HT1080 (cell line): ENCODE measurements at regions not wholly inside any gene's neighbourhood (a gene's known extent, or its start where the extent isn't known, plus 50 kb on each side); places are given as distances from the start of the nearest gene placed in this dataset.
"Not testable (repeated sequence)": the region's sequence is repeated elsewhere in the genome, so short reads cannot be mapped to it uniquely, and the experiment has no call there.

ENCODE experiments used
- DNase-seq: peaks from one replicate; pipeline ENCODE4 v3.0.0-alpha.2; 2015; ENCODE audit warnings: low read depth

GRCh38 chr9:84502066-84502465 lies 161.5 kb upstream of the SLC28A3 start:
- DNase-seq: no peak

- DNase-seq: peak; percentile 53
Observed at GRCh38 chr9:84504360-84504759, 163.8 kb upstream of the SLC28A3 start.

GRCh38 chr9:84511651-84512050 lies 157.9 kb upstream of the NTRK2 start:
- no peak for DNase-seq

GRCh38 chr9:84512493-84512892 lies 157.0 kb upstream of the NTRK2 start:
- peak; percentile 3 for DNase-seq

- no peak for DNase-seq
Observed at GRCh38 chr9:84513473-84513872, 156.1 kb upstream of the NTRK2 start.

- no peak for DNase-seq
Observed at GRCh38 chr9:84513979-84514378, 155.6 kb upstream of the NTRK2 start.

GRCh38 chr9:84514421-84514820 lies 155.1 kb upstream of the NTRK2 start:
- no peak for DNase-seq

GRCh38 chr9:84517026-84517425 lies 152.5 kb upstream of the NTRK2 start:
- no peak for DNase-seq

- DNase-seq: no peak
Observed at GRCh38 chr9:84519413-84519812, 150.1 kb upstream of the NTRK2 start.

- DNase-seq: no peak
Observed at GRCh38 chr9:84521208-84521607, 148.3 kb upstream of the NTRK2 start.

GRCh38 chr9:84526211-84526610 lies 143.3 kb upstream of the NTRK2 start:
- not testable (repeated sequence) for DNase-seq

GRCh38 chr9:84527060-84527720 lies 142.3 kb upstream of the NTRK2 start:
- not testable (repeated sequence) for DNase-seq

GRCh38 chr9:84535973-84536372 lies 133.6 kb upstream of the NTRK2 start:
- not testable (repeated sequence) for DNase-seq

- peak; percentile 4 for DNase-seq
Observed at GRCh38 chr9:84538879-84539278, 130.7 kb upstream of the NTRK2 start.

GRCh38 chr9:84542554-84542953 lies 127.0 kb upstream of the NTRK2 start:
- DNase-seq: no peak

GRCh38 chr9:84554069-84554664 lies 115.4 kb upstream of the NTRK2 start:
- DNase-seq: no peak

GRCh38 chr9:84556556-84556955 lies 113.0 kb upstream of the NTRK2 start:
- DNase-seq: no peak

GRCh38 chr9:84557751-84558150 lies 111.8 kb upstream of the NTRK2 start:
- DNase-seq: peak; percentile 54

GRCh38 chr9:84563691-84564090 lies 105.8 kb upstream of the NTRK2 start:
- DNase-seq: no peak

GRCh38 chr9:84567805-84568204 lies 101.7 kb upstream of the NTRK2 start:
- no peak for DNase-seq

GRCh38 chr9:84570482-84571154 lies 98.9 kb upstream of the NTRK2 start:
- no peak for DNase-seq

- no peak for DNase-seq
Observed at GRCh38 chr9:84573083-84573482, 96.4 kb upstream of the NTRK2 start.

- no peak for DNase-seq
Observed at GRCh38 chr9:84575705-84576104, 93.8 kb upstream of the NTRK2 start.
